ENCODE measurements at regions not wholly inside any gene's neighbourhood (a gene's known extent, or its start where the extent isn't known, plus 50 kb on each side); places are given as distances from the start of the nearest gene placed in this dataset.

GRCh38 chr11:116442238-116442752, 330.5 kb downstream of the BUD13 start:
- no peak for DNase-seq (ENCODE audit: low read depth)

GRCh38 chr11:116439361-116439677, 333.5 kb downstream of the BUD13 start:
- DNase-seq (ENCODE audit: low read depth), result no peak

- no peak for DNase-seq (ENCODE audit: low read depth)
Measured at GRCh38 chr11:116438651-116439360, 334.0 kb downstream of the BUD13 start.

- no peak for DNase-seq (ENCODE audit: low read depth)
Measured at GRCh38 chr11:116434986-116435385, 337.8 kb downstream of the BUD13 start.

GRCh38 chr11:116432301-116432700, 340.5 kb downstream of the BUD13 start:
- DNase-seq (ENCODE audit: low read depth), result no peak

- DNase-seq (ENCODE audit: low read depth), result no peak
Measured at GRCh38 chr11:116431842-116432241, 340.9 kb downstream of the BUD13 start.

GRCh38 chr11:116428638-116428975, 344.2 kb downstream of the BUD13 start:
- no peak for DNase-seq (ENCODE audit: low read depth)

- DNase-seq (ENCODE audit: low read depth), result no peak
Measured at GRCh38 chr11:116427903-116428637, 344.7 kb downstream of the BUD13 start.

- no peak for DNase-seq (ENCODE audit: low read depth)
Measured at GRCh38 chr11:116427337-116427902, 345.4 kb downstream of the BUD13 start.

GRCh38 chr11:116426761-116427160, 346.0 kb downstream of the BUD13 start:
- no peak for DNase-seq (ENCODE audit: low read depth)

- DNase-seq (ENCODE audit: low read depth), result no peak
Measured at GRCh38 chr11:116424615-116425261, 348.0 kb downstream of the BUD13 start.

- no peak for DNase-seq (ENCODE audit: low read depth)
Measured at GRCh38 chr11:116422956-116423600, 349.7 kb downstream of the BUD13 start.

GRCh38 chr11:116422556-116422955, 350.2 kb downstream of the BUD13 start:
- no peak for DNase-seq (ENCODE audit: low read depth)

GRCh38 chr11:116421529-116422185, 351.1 kb downstream of the BUD13 start:
- no peak for DNase-seq (ENCODE audit: low read depth)

- DNase-seq (ENCODE audit: low read depth), result no peak
Measured at GRCh38 chr11:116420770-116421528, 351.8 kb downstream of the BUD13 start.

- DNase-seq (ENCODE audit: low read depth), result no peak
Measured at GRCh38 chr11:116420030-116420429, 352.8 kb downstream of the BUD13 start.

- no peak for DNase-seq (ENCODE audit: low read depth)
Measured at GRCh38 chr11:116418388-116419041, 354.3 kb downstream of the BUD13 start.

- no peak for DNase-seq (ENCODE audit: low read depth)
Measured at GRCh38 chr11:116416852-116417251, 355.9 kb downstream of the BUD13 start.

- no peak for DNase-seq (ENCODE audit: low read depth)
Measured at GRCh38 chr11:116415095-116415494, 357.7 kb downstream of the BUD13 start.

- DNase-seq (ENCODE audit: low read depth), result no peak
Measured at GRCh38 chr11:116414357-116414880, 358.4 kb downstream of the BUD13 start.
